Urinary bladder (tissue), 3 donors: ENCODE measurements at regions not wholly inside any gene's neighbourhood (a gene's known extent, or its start where the extent isn't known, plus 50 kb on each side); places are given as distances from the start of the nearest gene placed in this dataset.

Experiments
- DNase-seq: peaks from one replicate; pipeline ENCODE4 v3.0.0-alpha.2; 2015; ENCODE audit errors: extremely low spot score
- H3K27ac ChIP-seq: one replicate; pipeline ENCODE4 v1.5.1; 2013; ENCODE audit warnings: low read depth, mild to moderate bottlenecking, moderate library complexity
- H3K36me3 ChIP-seq: one replicate; pipeline ENCODE4 v1.6.1; 2013; ENCODE audit warnings: mild to moderate bottlenecking, moderate library complexity; ENCODE audit not compliant: insufficient read depth
- H3K4me1 ChIP-seq: one replicate; pipeline ENCODE4 v1.6.1; 2013; ENCODE audit warnings: mild to moderate bottlenecking, moderate library complexity; ENCODE audit not compliant: insufficient read depth
- H3K4me3 ChIP-seq: one replicate; pipeline ENCODE4 v1.5.1; 2013; ENCODE audit warnings: low read depth, low read length
- WGBS: extraction: QIAGEN DNeasy Blood & Tissue Kit; methylation state at CpG from one replicate; pipeline ENCODE4 v1.1.7; 2013; 5-methylcytosine and 5-hydroxymethylcytosine counted together
- donor health status: healthy with polysubstance abuse.
- donor health status: healthy.

DNA sequence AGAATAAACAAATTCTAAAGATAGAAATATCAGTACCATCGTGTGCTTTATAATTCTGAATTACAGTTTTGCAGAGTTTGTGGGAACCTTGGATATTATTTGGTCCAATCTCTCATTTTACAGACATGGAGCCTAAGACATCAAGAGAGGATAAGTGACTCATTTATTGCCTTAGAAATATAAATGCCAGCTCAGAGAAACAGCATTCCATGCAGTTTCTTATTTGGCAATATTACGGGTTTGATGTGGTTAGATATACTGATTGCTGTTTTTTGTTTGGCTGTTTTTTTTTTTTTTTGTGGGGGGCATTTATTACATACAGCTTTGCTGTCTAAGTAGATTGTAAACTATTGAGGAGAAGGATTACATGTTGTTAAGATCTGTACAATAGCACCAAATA lies 1241.1 kb upstream of the LRRTM1 start:
- H3K27ac ChIP-seq, result no peak overlapping the region
- H3K4me1 ChIP-seq, result no peaks in the 10 kb centered on the region
- no peaks in the 10 kb centered on the region for H3K36me3 ChIP-seq
- WGBS, result 66% methylated on average over 2 of the region's 2 CpGs
- no peak overlapping the region for H3K4me3 ChIP-seq
- no peak for DNase-seq

DNA sequence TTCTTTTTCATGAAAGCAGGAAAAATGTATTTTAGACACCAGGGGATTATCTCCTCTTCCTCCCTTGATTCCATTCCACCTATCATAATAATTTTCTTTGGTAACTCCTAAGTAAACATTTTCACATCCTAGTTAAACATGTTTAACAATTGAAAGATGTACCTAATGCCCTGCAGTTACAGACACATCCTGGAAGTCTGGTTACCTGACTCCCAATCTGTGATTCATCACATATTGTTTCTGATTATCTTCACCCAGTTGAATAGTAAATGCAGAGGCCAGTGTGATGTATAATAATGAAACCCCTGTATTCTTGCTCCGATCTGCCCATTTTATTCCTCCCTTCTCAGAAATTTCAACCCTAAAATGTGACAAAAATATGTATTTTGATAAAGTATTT lies 1237.6 kb upstream of the LRRTM1 start:
- no peaks in the 10 kb centered on the region for H3K36me3 ChIP-seq

GRCh38 chr2:81529944-81530343 lies 1225.4 kb upstream of the LRRTM1 start:
- H3K4me3 ChIP-seq, result no peak overlapping the region
- H3K4me1 ChIP-seq, result no peaks in the 10 kb centered on the region
- H3K36me3 ChIP-seq, result no peaks in the 10 kb centered on the region
- DNase-seq, result no peak
- 59% methylated on average over 6 of the region's 6 CpGs for WGBS
- no peak overlapping the region for H3K27ac ChIP-seq

More for the DNA sequence above, 1237.6 kb upstream of the LRRTM1 start:
- no peaks in the 10 kb centered on the region for H3K4me1 ChIP-seq
- DNase-seq, result no peak
- no peak overlapping the region for H3K4me3 ChIP-seq
- no peak overlapping the region for H3K27ac ChIP-seq
- WGBS, result 44% methylated on average over 1 of the region's 1 CpG

- DNase-seq, result no peak
- Histone ChIP-seq H3K4me1 (no peaks in the 10 kb centered on the region), H3K27ac (no peak overlapping the region), H3K36me3 (no peaks in the 10 kb centered on the region), H3K4me3 (no peak overlapping the region)
- 89% methylated on average over 3 of the region's 3 CpGs for WGBS
Observed at GRCh38 chr2:81528852-81529480, 1224.4 kb upstream of the LRRTM1 start.

DNA sequence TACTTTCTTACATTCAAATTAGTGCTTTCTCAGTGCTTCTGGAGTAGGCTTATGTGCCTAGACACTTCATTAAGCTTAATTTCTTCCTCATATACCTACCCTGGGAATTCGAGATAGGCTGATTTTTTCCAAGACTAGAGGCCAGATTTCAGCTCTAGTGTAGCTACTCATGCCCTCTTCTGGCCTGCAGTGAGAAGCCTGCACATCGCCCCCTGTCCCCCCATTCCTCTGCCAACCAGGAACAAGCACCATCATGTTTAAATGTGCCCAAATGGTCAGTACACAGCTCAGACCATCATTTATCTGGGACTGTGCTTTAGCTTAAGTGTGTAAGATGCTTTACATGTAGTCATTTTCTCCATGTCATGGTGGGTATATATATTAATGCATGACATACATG lies 1218.8 kb upstream of the LRRTM1 start:
- no peak for DNase-seq
- Histone ChIP-seq H3K4me1 (no peaks in the 10 kb centered on the region), H3K36me3 (no peaks in the 10 kb centered on the region), H3K27ac (no peak overlapping the region), H3K4me3 (no peak overlapping the region)
- 86% methylated on average over 2 of the region's 2 CpGs for WGBS

DNA sequence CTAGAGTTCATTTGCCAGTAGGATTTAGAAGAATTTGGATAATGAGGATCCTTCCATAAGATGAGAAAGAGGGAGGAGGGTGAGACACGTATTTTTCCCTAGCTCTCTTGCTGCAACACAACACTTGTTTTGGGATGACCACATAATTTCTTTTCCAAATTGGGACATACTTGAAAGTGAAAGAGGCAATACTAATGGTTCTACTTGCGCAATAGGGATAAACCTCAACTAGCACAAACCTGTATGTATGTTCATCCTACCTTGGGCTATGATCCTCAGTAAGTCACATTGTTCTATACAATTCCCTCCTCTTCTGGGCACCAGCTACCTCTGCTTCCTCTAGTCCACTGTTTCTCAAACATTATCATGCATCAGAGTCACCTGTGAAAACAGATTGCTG lies 1208.8 kb upstream of the LRRTM1 start:
- no peaks in the 10 kb centered on the region for H3K36me3 ChIP-seq
- no peak overlapping the region for H3K27ac ChIP-seq
- H3K4me3 ChIP-seq, result no peak overlapping the region
- DNase-seq, result no peak
- H3K4me1 ChIP-seq, result no peaks in the 10 kb centered on the region
- WGBS, result 92% methylated on average over 2 of the region's 2 CpGs

- Histone ChIP-seq H3K4me1 (no peaks in the 10 kb centered on the region), H3K36me3 (no peaks in the 10 kb centered on the region), H3K4me3 (no peak overlapping the region), H3K27ac (no peak overlapping the region)
- no peak for DNase-seq
- 34% methylated on average over 2 of the region's 2 CpGs for WGBS
Observed at GRCh38 chr2:81505586-81505985, 1201.0 kb upstream of the LRRTM1 start.

DNA sequence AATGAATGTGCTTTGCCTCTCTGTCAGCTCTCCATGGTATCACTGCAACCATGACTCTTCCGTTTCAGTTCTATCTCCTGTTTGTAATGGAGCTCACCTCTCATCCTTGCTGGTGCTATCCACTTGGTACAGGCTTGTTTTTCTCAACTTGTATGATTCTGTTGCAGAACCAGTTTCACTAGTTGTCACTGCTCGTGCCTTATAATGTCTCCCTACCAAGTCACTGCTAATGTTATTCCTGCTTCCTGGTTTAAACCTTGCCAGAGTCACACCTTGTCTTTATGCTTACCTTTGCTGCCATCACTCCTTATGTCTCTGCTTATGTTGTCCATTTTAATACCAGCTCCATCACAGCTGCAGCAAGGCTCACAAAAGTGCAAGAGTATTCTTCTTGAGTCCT lies 1191.0 kb upstream of the LRRTM1 start:
- H3K4me3 ChIP-seq, result no peak overlapping the region
- DNase-seq, result no peak
- WGBS, result 79% methylated on average over 2 of the region's 2 CpGs

DNA sequence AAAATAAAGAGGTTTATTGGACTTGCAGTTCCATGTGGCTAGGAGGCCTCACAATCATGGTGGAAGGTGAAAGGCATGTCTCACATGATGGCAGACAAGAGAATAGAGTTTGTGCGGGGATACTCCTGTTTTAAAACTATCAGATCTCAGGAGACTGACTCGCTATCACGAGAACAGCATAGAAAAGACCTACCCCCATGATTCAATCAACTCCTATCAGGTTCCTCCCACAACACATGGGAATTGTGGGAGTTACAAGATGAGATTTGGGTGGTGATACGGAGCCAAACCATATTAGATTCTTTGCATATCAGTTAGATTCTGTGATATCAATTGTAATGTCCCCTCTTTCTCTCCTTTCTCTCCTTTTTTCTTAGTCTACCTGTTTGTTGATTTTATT lies 1178.7 kb upstream of the LRRTM1 start:
- DNase-seq, result no peak
- no peaks in the 10 kb centered on the region for H3K4me1 ChIP-seq
- H3K27ac ChIP-seq, result no peak overlapping the region
- 88% methylated on average over 4 of the region's 4 CpGs for WGBS
- no peak overlapping the region for H3K4me3 ChIP-seq
- no peaks in the 10 kb centered on the region for H3K36me3 ChIP-seq

More for the DNA sequence above, 1191.0 kb upstream of the LRRTM1 start:
- H3K4me1 ChIP-seq, result no peaks in the 10 kb centered on the region
- H3K27ac ChIP-seq, result no peak overlapping the region
- H3K36me3 ChIP-seq, result no peaks in the 10 kb centered on the region

DNA sequence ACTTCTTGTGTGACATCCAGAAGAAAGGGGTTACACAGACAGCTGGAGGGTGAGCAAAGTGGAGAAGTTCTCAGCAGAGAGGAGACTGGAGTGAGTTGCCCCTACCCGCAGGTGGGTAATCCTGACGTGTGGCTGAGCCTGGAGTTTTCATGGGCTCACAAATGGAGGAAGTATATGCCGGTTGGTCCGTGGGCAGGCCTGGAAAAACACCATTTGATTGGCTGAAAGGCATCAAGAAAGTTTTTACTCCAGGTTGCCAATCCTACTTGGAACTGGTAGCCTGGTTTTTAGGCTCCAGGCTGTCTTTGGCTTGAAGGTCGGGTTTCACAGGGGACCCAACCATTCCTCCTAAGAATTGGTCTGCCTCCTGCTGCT lies 1177.4 kb upstream of the LRRTM1 start:
- Histone ChIP-seq H3K4me1 (no peaks in the 10 kb centered on the region), H3K27ac (no peak overlapping the region), H3K4me3 (no peak overlapping the region), H3K36me3 (no peaks in the 10 kb centered on the region)
- 90% methylated on average over 5 of the region's 5 CpGs for WGBS
- DNase-seq, result no peak

GRCh38 chr2:81481242-81481993 lies 1176.9 kb upstream of the LRRTM1 start:
- H3K4me3 ChIP-seq, result no peak overlapping the region
- no peak overlapping the region for H3K27ac ChIP-seq
- WGBS, result 95% methylated on average over 39 of the region's 39 CpGs
- no peaks in the 10 kb centered on the region for H3K36me3 ChIP-seq
- no peaks in the 10 kb centered on the region for H3K4me1 ChIP-seq
- DNase-seq, result no peak

DNA sequence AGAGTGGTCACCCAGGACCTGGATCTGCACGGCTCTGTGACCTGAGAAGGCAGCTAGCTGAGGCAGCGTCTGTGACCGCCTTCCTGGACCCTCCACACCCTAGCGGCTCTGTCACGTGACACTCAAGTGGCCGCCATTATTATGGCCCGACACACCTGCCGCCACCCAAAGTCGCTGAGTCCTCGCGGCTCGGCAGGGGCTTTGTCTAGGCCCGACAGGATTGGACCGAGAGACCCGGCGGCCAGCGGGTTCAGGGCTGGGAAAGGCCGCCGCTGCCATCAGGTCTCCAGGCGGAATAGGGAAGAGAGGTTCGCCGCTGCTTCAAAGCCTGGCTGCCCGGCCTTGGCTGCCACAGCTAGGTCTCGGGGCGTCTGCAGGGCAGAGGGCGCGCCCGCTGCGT lies 1162.5 kb upstream of the LRRTM1 start:
- no peak for DNase-seq
- 98% methylated on average over 29 of the region's 29 CpGs for WGBS
- Histone ChIP-seq H3K4me3 (no peak overlapping the region), H3K27ac (no peak overlapping the region), H3K36me3 (no peaks in the 10 kb centered on the region), H3K4me1 (no peaks in the 10 kb centered on the region)

GRCh38 chr2:81462420-81462819 lies 1157.9 kb upstream of the LRRTM1 start:
- no peaks in the 10 kb centered on the region for H3K4me1 ChIP-seq
- H3K4me3 ChIP-seq, result no peak overlapping the region
- no peaks in the 10 kb centered on the region for H3K36me3 ChIP-seq
- no peak overlapping the region for H3K27ac ChIP-seq
- WGBS, result 84% methylated on average over 2 of the region's 2 CpGs
- no peak for DNase-seq

- Histone ChIP-seq H3K4me1 (no peaks in the 10 kb centered on the region), H3K36me3 (no peaks in the 10 kb centered on the region), H3K27ac (no peak overlapping the region), H3K4me3 (no peak overlapping the region)
- DNase-seq, result no peak
- 2% methylated on average over 1 of the region's 1 CpG for WGBS
Observed at GRCh38 chr2:81445176-81445575, 1140.6 kb upstream of the LRRTM1 start.
